ENCODE measurements at regions not wholly inside any gene's neighbourhood (a gene's known extent, or its start where the extent isn't known, plus 50 kb on each side); places are given as distances from the start of the nearest gene placed in this dataset.

GRCh38 chr4:24203926-24204325, 314.1 kb upstream of the PPARGC1A start:
- DNase-seq (ENCODE audit: low spot score): no peak
- H3K9me3 Mint-ChIP-seq (ENCODE audit: unreplicated experiment): no peaks in the 10 kb centered on the region
- TF ChIP-seq, protein P1, sequence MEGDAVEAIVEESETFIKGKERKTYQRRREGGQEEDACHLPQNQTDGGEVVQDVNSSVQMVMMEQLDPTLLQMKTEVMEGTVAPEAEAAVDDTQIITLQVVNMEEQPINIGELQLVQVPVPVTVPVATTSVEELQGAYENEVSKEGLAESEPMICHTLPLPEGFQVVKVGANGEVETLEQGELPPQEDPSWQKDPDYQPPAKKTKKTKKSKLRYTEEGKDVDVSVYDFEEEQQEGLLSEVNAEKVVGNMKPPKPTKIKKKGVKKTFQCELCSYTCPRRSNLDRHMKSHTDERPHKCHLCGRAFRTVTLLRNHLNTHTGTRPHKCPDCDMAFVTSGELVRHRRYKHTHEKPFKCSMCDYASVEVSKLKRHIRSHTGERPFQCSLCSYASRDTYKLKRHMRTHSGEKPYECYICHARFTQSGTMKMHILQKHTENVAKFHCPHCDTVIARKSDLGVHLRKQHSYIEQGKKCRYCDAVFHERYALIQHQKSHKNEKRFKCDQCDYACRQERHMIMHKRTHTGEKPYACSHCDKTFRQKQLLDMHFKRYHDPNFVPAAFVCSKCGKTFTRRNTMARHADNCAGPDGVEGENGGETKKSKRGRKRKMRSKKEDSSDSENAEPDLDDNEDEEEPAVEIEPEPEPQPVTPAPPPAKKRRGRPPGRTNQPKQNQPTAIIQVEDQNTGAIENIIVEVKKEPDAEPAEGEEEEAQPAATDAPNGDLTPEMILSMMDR (IDR thresholded peaks at IDR 0.05; ENCODE audit: unreplicated experiment): no peak
- H3K27me3 Mint-ChIP-seq (ENCODE audit: unreplicated experiment): no peaks in the 10 kb centered on the region
- no peak overlapping the region for H3K27ac Mint-ChIP-seq (ENCODE audit: unreplicated experiment)
- no peaks in the 10 kb centered on the region for H3K4me1 Mint-ChIP-seq (ENCODE audit: unreplicated experiment)
- no peak overlapping the region for H3K4me3 Mint-ChIP-seq (ENCODE audit: unreplicated experiment)
- H3K36me3 Mint-ChIP-seq (ENCODE audit: low read depth, unreplicated experiment): no peaks in the 10 kb centered on the region

GRCh38 chr4:24202579-24202978, 312.7 kb upstream of the PPARGC1A start:
- Mint-ChIP-seq H3K4me1 (ENCODE audit: unreplicated experiment) (peaks cover 5% of the 10 kb centered on the region), H3K36me3 (ENCODE audit: low read depth, unreplicated experiment) (no peaks in the 10 kb centered on the region), H3K4me3 (ENCODE audit: unreplicated experiment) (no peak overlapping the region), H3K27ac (ENCODE audit: unreplicated experiment) (no peak overlapping the region), H3K27me3 (ENCODE audit: unreplicated experiment) (no peaks in the 10 kb centered on the region), H3K9me3 (ENCODE audit: unreplicated experiment) (no peaks in the 10 kb centered on the region)
- no peak for DNase-seq (ENCODE audit: low spot score)
- TF ChIP-seq, protein P1 (IDR thresholded peaks at IDR 0.05; ENCODE audit: unreplicated experiment): no peak

- no peak for DNase-seq (ENCODE audit: low spot score)
- H3K36me3 Mint-ChIP-seq (ENCODE audit: low read depth, unreplicated experiment): no peaks in the 10 kb centered on the region
- H3K4me1 Mint-ChIP-seq (ENCODE audit: unreplicated experiment): peaks cover 5% of the 10 kb centered on the region
- H3K9me3 Mint-ChIP-seq (ENCODE audit: unreplicated experiment): no peaks in the 10 kb centered on the region
- no peak overlapping the region for H3K27ac Mint-ChIP-seq (ENCODE audit: unreplicated experiment)
- no peaks in the 10 kb centered on the region for H3K27me3 Mint-ChIP-seq (ENCODE audit: unreplicated experiment)
- TF ChIP-seq, protein P1 (IDR thresholded peaks at IDR 0.05; ENCODE audit: unreplicated experiment): no peak
- H3K4me3 Mint-ChIP-seq (ENCODE audit: unreplicated experiment): no peak overlapping the region
Measured at GRCh38 chr4:24197955-24198354, 308.1 kb upstream of the PPARGC1A start.

GRCh38 chr4:24196785-24197184, 306.9 kb upstream of the PPARGC1A start:
- DNase-seq (ENCODE audit: low spot score): no peak
- no peaks in the 10 kb centered on the region for H3K9me3 Mint-ChIP-seq (ENCODE audit: unreplicated experiment)
- H3K4me1 Mint-ChIP-seq (ENCODE audit: unreplicated experiment): peaks cover 5% of the 10 kb centered on the region
- no peak overlapping the region for H3K4me3 Mint-ChIP-seq (ENCODE audit: unreplicated experiment)
- H3K36me3 Mint-ChIP-seq (ENCODE audit: low read depth, unreplicated experiment): no peaks in the 10 kb centered on the region
- no peak overlapping the region for H3K27ac Mint-ChIP-seq (ENCODE audit: unreplicated experiment)
- no peaks in the 10 kb centered on the region for H3K27me3 Mint-ChIP-seq (ENCODE audit: unreplicated experiment)
- TF ChIP-seq, protein P1 (IDR thresholded peaks at IDR 0.05; ENCODE audit: unreplicated experiment): no peak

DNA sequence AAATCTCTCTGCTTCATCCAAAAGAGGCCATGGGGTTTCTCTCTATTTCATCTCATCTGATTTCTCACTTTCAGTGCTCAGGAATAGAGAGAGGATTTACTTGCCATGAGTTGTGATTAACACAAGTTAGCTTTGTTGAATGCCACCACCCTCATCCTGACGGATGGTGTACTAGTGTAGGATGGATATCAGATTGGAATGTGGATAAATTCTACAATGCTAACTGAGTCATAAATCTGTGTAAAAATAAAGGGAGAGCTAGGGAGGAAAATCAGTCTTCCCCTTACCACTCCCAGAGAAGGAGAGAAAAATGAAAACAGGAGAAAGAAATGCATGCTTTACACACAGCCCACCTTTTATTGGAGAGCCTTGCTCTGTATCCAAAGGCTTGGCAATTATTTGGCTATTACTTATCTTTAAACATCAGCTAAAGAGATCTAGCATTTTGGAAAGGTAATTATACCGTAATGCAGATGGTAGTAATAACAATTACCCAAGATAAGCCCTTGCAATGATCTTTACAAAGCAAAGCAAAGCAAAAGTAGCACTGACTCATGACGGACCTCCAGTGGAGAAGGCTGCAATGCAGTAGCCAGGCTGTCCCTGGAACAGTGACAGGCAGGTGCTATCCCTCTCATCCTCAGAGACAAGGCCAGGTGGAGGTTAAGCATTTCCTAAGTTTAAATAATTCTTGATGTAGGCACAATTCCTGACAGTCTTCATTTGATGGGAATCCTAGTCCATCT, 306.3 kb upstream of the PPARGC1A start:
- Mint-ChIP-seq H3K36me3 (ENCODE audit: low read depth, unreplicated experiment) (no peaks in the 10 kb centered on the region), H3K4me3 (ENCODE audit: unreplicated experiment) (no peak overlapping the region), H3K9me3 (ENCODE audit: unreplicated experiment) (no peaks in the 10 kb centered on the region), H3K27ac (ENCODE audit: unreplicated experiment) (no peak overlapping the region), H3K4me1 (ENCODE audit: unreplicated experiment) (peaks cover 5% of the 10 kb centered on the region), H3K27me3 (ENCODE audit: unreplicated experiment) (no peaks in the 10 kb centered on the region)
- TF ChIP-seq, protein P1 (IDR thresholded peaks at IDR 0.05; ENCODE audit: unreplicated experiment): no peak
- no peak for DNase-seq (ENCODE audit: low spot score)
